ENCODE measurements at regions not wholly inside any gene's neighbourhood (a gene's known extent, or its start where the extent isn't known, plus 50 kb on each side); places are given as distances from the start of the nearest gene placed in this dataset.
"Not testable (repeated sequence)": the region's sequence is repeated elsewhere in the genome, so short reads cannot be mapped to it uniquely, and the experiment has no call there.

DNA sequence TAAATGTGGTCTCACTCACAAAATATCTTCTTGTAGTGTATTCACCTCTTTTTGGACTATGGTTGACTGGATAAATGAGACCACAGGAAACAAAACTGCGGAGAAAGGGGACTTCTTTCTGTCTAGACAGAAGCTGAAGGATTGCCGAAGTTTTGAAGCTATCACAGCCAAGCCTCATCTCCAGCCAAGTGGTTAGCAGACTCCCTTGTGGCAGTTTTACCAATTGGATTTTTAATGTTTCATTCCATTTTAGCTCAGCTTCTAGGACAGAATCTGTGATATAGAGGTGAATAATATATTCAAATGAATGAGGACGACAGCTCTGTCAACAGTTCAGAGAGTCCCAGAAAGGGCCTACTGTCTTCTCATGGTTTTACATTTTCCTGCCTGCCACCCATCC, 215.7 kb upstream of the ZNF608 start:
- no peaks in the 10 kb centered on the region for H3K36me3 Mint-ChIP-seq
- no peak overlapping the region for H3K27ac Mint-ChIP-seq
- H3K27me3 Mint-ChIP-seq, result no peaks in the 10 kb centered on the region
- ATAC-seq (replicated peaks in 1 of 4) (no peak), DNase-seq (no peak)
- H3K4me3 Mint-ChIP-seq, result no peak overlapping the region
- 85% methylated on average over 2 of the region's 3 CpGs for WGBS (ENCODE audit: insufficient coverage)
- Histone ChIP-seq H3K9me3 (no peaks in the 10 kb centered on the region), H3K36me3 (ENCODE audit: control insufficient read depth in 2 of 2, extremely low read depth in 1 of 2, insufficient read depth in 1 of 2, low read length in 1 of 2) (no peaks in the 10 kb centered on the region), H3K27ac (ENCODE audit: low read length) (no peak overlapping the region), H3K4me3 (ENCODE audit: control insufficient read depth in 1 of 2, extremely low read depth in 1 of 2, low read length in 1 of 2) (no peak overlapping the region), H3K27me3 (replicated peaks in 1 of 2; ENCODE audit: control insufficient read depth in 2 of 2, extremely low read depth in 1 of 2, insufficient read depth in 2 of 2, low read length in 1 of 2) (no peaks in the 10 kb centered on the region), H3K4me1 (ENCODE audit: control insufficient read depth in 1 of 2, extremely low read depth in 1 of 2, insufficient read depth in 2 of 2, low read length in 2 of 2) (no peaks in the 10 kb centered on the region)
- ChIA-PET POLR2A (no interaction called here), CTCF (no interaction called here)
- H3K4me1 Mint-ChIP-seq, result no peaks in the 10 kb centered on the region
- peaks cover 0 to 4% (median 0%) of the 10 kb centered on the region in 3 donors for H3K9me3 Mint-ChIP-seq

DNA sequence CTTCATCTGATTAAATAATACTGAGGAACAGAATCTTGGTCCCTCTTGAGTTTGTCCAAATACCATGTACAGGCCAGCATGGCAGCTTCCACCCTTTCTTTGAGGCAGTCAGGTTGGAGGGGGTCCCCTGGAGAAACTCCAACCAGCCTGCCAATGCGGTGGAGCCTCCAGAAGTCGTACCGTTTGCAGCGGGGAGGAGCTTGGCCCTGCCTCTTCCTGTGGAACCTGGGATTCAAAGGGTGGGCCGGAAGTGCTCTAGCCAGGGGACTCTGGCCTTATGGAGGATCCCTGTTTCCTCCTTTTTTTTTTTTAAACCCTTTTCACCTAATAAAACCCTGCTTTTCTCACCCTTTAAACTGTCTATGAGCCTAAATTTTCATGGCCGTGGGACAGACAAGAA, 216.3 kb upstream of the ZNF608 start:
- no peak overlapping the region for H3K27ac ChIP-seq (ENCODE audit: low read length)
- DNase-seq (no peak), ATAC-seq (replicated peaks in 1 of 4) (no peak)
- CTCF ChIA-PET, result no interaction called here
- H3K4me3 Mint-ChIP-seq, result no peak overlapping the region
- H3K36me3 ChIP-seq (ENCODE audit: control insufficient read depth in 2 of 2, extremely low read depth in 1 of 2, insufficient read depth in 1 of 2, low read length in 1 of 2), result no peaks in the 10 kb centered on the region
- no peak overlapping the region for H3K4me3 ChIP-seq (ENCODE audit: control insufficient read depth in 1 of 2, extremely low read depth in 1 of 2, low read length in 1 of 2)
- no peaks in the 10 kb centered on the region for H3K9me3 ChIP-seq
- no peak overlapping the region for H3K27ac Mint-ChIP-seq
- no peaks in the 10 kb centered on the region for H3K4me1 ChIP-seq (ENCODE audit: control insufficient read depth in 1 of 2, extremely low read depth in 1 of 2, insufficient read depth in 2 of 2, low read length in 2 of 2)
- H3K36me3 Mint-ChIP-seq, result no peaks in the 10 kb centered on the region
- POLR2A ChIA-PET, result no interaction called here
- H3K9me3 Mint-ChIP-seq, result peaks cover 0 to 4% (median 0%) of the 10 kb centered on the region in 3 donors
- no peaks in the 10 kb centered on the region for H3K27me3 Mint-ChIP-seq
- 0% methylated on average over 1 of the region's 6 CpGs for WGBS (ENCODE audit: insufficient coverage)
- no peaks in the 10 kb centered on the region for H3K4me1 Mint-ChIP-seq
- no peaks in the 10 kb centered on the region for H3K27me3 ChIP-seq (replicated peaks in 1 of 2; ENCODE audit: control insufficient read depth in 2 of 2, extremely low read depth in 1 of 2, insufficient read depth in 2 of 2, low read length in 1 of 2)

DNA sequence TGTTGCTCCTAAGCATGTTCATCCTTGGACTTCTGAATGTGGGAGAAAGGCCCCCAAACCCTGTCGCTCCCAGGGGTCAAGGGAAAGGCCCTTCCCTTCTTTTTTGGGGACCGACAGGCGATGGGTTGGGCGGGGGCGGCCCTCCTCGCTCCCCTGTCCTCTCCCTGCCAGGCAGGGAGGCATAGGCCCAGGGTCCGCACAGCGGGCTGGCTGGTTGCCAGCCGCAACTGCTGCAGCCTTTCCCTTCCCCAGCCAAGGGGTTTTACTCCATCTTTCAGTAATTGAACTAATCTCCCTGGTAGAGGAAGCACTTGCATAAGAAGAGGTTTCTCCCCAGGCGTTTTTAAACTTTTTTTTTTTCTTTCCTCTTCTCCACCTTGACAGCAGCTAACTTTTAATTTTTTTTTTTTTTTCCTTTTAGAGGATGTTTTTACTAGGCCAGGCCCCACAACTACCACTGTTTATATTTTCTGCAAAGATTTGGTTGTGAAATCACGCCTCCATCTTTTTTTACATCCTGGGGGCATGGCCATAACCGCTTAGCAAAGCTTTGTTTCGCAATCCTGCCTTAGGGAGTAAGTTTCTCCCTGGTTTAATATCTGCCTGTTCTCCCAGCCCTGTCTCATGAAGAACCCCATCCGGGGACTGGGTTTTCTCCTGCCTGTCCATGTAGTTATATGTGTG, 216.9 kb upstream of the ZNF608 start:
- H3K4me1 ChIP-seq (ENCODE audit: control insufficient read depth in 1 of 2, extremely low read depth in 1 of 2, insufficient read depth in 2 of 2, low read length in 2 of 2), result no peaks in the 10 kb centered on the region
- Mint-ChIP-seq H3K27ac (no peak overlapping the region), H3K9me3 (peaks cover 0 to 4% (median 0%) of the 10 kb centered on the region in 3 donors), H3K4me3 (no peak overlapping the region), H3K36me3 (no peaks in the 10 kb centered on the region), H3K4me1 (no peaks in the 10 kb centered on the region), H3K27me3 (no peaks in the 10 kb centered on the region)
- H3K36me3 ChIP-seq (ENCODE audit: control insufficient read depth in 2 of 2, extremely low read depth in 1 of 2, insufficient read depth in 1 of 2, low read length in 1 of 2), result no peaks in the 10 kb centered on the region
- ChIA-PET CTCF (no interaction called here), POLR2A (no interaction called here)
- no peaks in the 10 kb centered on the region for H3K9me3 ChIP-seq
- no peak for DNase-seq
- 93% methylated on average over 3 of the region's 14 CpGs for WGBS (ENCODE audit: insufficient coverage)
- H3K27ac ChIP-seq (ENCODE audit: low read length), result no peak overlapping the region
- no peaks in the 10 kb centered on the region for H3K27me3 ChIP-seq (replicated peaks in 1 of 2; ENCODE audit: control insufficient read depth in 2 of 2, extremely low read depth in 1 of 2, insufficient read depth in 2 of 2, low read length in 1 of 2)
- H3K4me3 ChIP-seq (ENCODE audit: control insufficient read depth in 1 of 2, extremely low read depth in 1 of 2, low read length in 1 of 2), result no peak overlapping the region
- ATAC-seq (replicated peaks in 1 of 4), result no peak

DNA sequence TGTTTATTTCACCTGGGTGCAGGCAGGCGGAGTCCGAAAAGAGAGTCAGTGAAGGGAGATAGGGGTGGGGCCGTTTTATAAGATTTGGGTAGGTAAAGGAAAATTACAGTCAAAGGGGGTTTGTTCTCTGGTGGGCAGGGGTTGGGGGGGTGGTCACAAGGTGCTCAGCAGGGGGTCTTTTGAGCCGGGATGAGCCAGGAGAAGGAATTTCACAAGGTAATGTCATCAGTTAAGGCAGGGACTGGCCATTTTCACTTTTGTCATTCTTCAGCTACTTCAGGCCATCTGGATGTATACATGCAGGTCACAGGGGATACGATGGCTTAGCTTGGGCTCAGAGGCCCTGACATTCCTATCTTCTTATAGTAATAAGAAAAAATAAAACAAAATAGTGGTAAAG, 220.3 kb upstream of the ZNF608 start:
- ATAC-seq (replicated peaks in 1 of 4); H3K27ac Mint-ChIP-seq; H3K4me1 ChIP-seq (ENCODE audit: control insufficient read depth in 1 of 2, extremely low read depth in 1 of 2, insufficient read depth in 2 of 2, low read length in 2 of 2); H3K9me3 Mint-ChIP-seq; H3K9me3 ChIP-seq; POLR2A ChIA-PET; DNase-seq; CTCF ChIA-PET; H3K4me1 Mint-ChIP-seq; H3K27me3 ChIP-seq (replicated peaks in 1 of 2; ENCODE audit: control insufficient read depth in 2 of 2, extremely low read depth in 1 of 2, insufficient read depth in 2 of 2, low read length in 1 of 2); H3K36me3 Mint-ChIP-seq; H3K4me3 Mint-ChIP-seq; H3K27me3 Mint-ChIP-seq; H3K36me3 ChIP-seq (ENCODE audit: control insufficient read depth in 2 of 2, extremely low read depth in 1 of 2, insufficient read depth in 1 of 2, low read length in 1 of 2); H3K27ac ChIP-seq (ENCODE audit: low read length); H3K4me3 ChIP-seq (ENCODE audit: control insufficient read depth in 1 of 2, extremely low read depth in 1 of 2, low read length in 1 of 2): not testable (repeated sequence)
- 50% methylated on average over 2 of the region's 5 CpGs for WGBS (ENCODE audit: insufficient coverage)

DNA sequence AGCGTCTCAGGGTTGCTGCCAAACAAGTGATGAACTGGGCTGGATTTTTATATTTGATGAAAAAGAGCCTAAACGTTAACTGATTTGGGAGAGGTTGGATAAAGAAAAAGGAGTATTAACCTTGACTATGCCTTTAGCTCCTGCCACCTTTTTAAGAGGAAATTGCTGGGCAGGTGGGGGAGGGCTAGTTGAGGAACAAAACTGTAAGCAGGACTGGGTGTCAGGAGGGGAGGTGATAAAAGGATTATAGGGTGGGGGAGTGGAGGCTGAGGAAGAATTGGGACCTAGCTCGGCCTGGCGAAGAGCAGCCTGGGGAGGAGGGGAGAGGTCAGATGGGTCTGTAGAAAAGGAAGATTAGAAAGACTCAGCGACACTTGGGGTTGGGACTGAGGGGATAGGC, 223.9 kb upstream of the ZNF608 start:
- CTCF ChIA-PET; POLR2A ChIA-PET; H3K27me3 Mint-ChIP-seq; H3K9me3 ChIP-seq; H3K27me3 ChIP-seq (replicated peaks in 1 of 2; ENCODE audit: control insufficient read depth in 2 of 2, extremely low read depth in 1 of 2, insufficient read depth in 2 of 2, low read length in 1 of 2); H3K36me3 Mint-ChIP-seq; H3K4me1 Mint-ChIP-seq; ATAC-seq (replicated peaks in 1 of 4); DNase-seq; H3K9me3 Mint-ChIP-seq; H3K4me1 ChIP-seq (ENCODE audit: control insufficient read depth in 1 of 2, extremely low read depth in 1 of 2, insufficient read depth in 2 of 2, low read length in 2 of 2); H3K4me3 ChIP-seq (ENCODE audit: control insufficient read depth in 1 of 2, extremely low read depth in 1 of 2, low read length in 1 of 2); H3K27ac Mint-ChIP-seq; H3K27ac ChIP-seq (ENCODE audit: low read length); H3K4me3 Mint-ChIP-seq; H3K36me3 ChIP-seq (ENCODE audit: control insufficient read depth in 2 of 2, extremely low read depth in 1 of 2, insufficient read depth in 1 of 2, low read length in 1 of 2): not testable (repeated sequence)
- WGBS (ENCODE audit: insufficient coverage), result 85% methylated on average over 3 of the region's 5 CpGs

DNA sequence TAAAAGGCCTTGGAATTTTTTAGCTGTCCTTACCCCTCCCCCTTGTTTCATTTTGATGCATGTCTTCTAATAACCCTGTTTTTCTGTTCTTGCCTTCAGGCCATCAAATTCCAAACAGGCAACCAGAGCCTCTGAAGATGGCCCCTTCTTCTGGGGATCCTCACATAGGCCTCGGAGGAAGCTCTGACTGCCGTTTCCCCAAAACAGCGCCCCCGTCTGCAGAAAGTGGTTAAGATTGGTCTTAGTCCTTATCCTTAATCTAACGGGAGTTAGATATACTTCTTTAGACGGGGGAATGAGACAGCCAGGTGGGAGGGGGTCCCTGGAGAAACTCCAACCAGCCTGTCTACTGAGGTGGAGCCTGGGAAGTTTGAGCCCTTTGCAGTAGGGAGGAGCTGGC, 226.3 kb upstream of the ZNF608 start:
- H3K9me3 Mint-ChIP-seq, result peaks cover 0 to 5% (median 5%) of the 10 kb centered on the region in 3 donors
- DNase-seq, result no peak
- Histone ChIP-seq H3K36me3 (ENCODE audit: control insufficient read depth in 2 of 2, extremely low read depth in 1 of 2, insufficient read depth in 1 of 2, low read length in 1 of 2) (no peaks in the 10 kb centered on the region), H3K4me1 (ENCODE audit: control insufficient read depth in 1 of 2, extremely low read depth in 1 of 2, insufficient read depth in 2 of 2, low read length in 2 of 2) (no peaks in the 10 kb centered on the region), H3K27me3 (replicated peaks in 1 of 2; ENCODE audit: control insufficient read depth in 2 of 2, extremely low read depth in 1 of 2, insufficient read depth in 2 of 2, low read length in 1 of 2) (no peaks in the 10 kb centered on the region), H3K4me3 (ENCODE audit: control insufficient read depth in 1 of 2, extremely low read depth in 1 of 2, low read length in 1 of 2) (no peak overlapping the region), H3K27ac (ENCODE audit: low read length) (no peak overlapping the region), H3K9me3 (no peaks in the 10 kb centered on the region)
- ChIA-PET POLR2A (no interaction called here), CTCF (no interaction called here)
- ATAC-seq (replicated peaks in 1 of 4), result no peak
- H3K27me3 Mint-ChIP-seq, result peaks cover 0 to 4% of the 10 kb centered on the region in 2 donors
- no peak overlapping the region for H3K4me3 Mint-ChIP-seq
- no peaks in the 10 kb centered on the region for H3K36me3 Mint-ChIP-seq
- H3K4me1 Mint-ChIP-seq, result no peaks in the 10 kb centered on the region
- no peak overlapping the region for H3K27ac Mint-ChIP-seq
- 86% methylated on average over 4 of the region's 6 CpGs for WGBS (ENCODE audit: insufficient coverage)

DNA sequence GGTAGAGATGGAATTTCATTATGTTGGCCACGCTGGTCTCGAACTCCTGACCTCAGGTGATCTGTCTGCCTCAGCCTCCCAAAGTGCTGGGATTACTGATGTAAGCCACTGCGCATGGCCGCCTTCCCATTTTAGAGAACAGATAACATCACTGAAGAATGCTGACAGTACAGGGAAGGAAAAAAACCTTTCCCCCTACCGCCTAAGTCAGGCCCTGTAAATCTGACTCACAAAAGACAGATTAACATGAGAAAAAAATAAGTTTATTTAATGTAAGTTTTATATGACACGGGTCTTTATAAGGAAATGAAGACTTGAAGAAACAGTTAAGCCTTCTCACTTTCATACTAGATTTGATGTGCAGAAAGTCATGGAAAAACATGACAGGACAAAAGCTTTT, 227.2 kb upstream of the ZNF608 start:
- WGBS (ENCODE audit: insufficient coverage), result 80% methylated on average over 2 of the region's 6 CpGs

More for the DNA sequence above, 227.2 kb upstream of the ZNF608 start:
- Mint-ChIP-seq H3K27ac (no peak overlapping the region), H3K9me3 (peaks cover 0 to 5% (median 5%) of the 10 kb centered on the region in 3 donors), H3K4me3 (no peak overlapping the region), H3K36me3 (no peaks in the 10 kb centered on the region), H3K4me1 (no peaks in the 10 kb centered on the region), H3K27me3 (peaks cover 0 to 4% of the 10 kb centered on the region in 2 donors)
- ATAC-seq (replicated peaks in 1 of 4), result no peak
- no peak for DNase-seq
- H3K9me3 ChIP-seq, result no peaks in the 10 kb centered on the region
- ChIA-PET CTCF (no interaction called here), POLR2A (no interaction called here)
- H3K4me3 ChIP-seq (ENCODE audit: control insufficient read depth in 1 of 2, extremely low read depth in 1 of 2, low read length in 1 of 2), result no peak overlapping the region
- no peaks in the 10 kb centered on the region for H3K4me1 ChIP-seq (ENCODE audit: control insufficient read depth in 1 of 2, extremely low read depth in 1 of 2, insufficient read depth in 2 of 2, low read length in 2 of 2)
- no peak overlapping the region for H3K27ac ChIP-seq (ENCODE audit: low read length)
- H3K27me3 ChIP-seq (replicated peaks in 1 of 2; ENCODE audit: control insufficient read depth in 2 of 2, extremely low read depth in 1 of 2, insufficient read depth in 2 of 2, low read length in 1 of 2), result no peaks in the 10 kb centered on the region
- H3K36me3 ChIP-seq (ENCODE audit: control insufficient read depth in 2 of 2, extremely low read depth in 1 of 2, insufficient read depth in 1 of 2, low read length in 1 of 2), result no peaks in the 10 kb centered on the region

Measured in T-cell (primary cell).